ENCODE measurements at regions not wholly inside any gene's neighbourhood (a gene's known extent, or its start where the extent isn't known, plus 50 kb on each side); places are given as distances from the start of the nearest gene placed in this dataset.

DNA sequence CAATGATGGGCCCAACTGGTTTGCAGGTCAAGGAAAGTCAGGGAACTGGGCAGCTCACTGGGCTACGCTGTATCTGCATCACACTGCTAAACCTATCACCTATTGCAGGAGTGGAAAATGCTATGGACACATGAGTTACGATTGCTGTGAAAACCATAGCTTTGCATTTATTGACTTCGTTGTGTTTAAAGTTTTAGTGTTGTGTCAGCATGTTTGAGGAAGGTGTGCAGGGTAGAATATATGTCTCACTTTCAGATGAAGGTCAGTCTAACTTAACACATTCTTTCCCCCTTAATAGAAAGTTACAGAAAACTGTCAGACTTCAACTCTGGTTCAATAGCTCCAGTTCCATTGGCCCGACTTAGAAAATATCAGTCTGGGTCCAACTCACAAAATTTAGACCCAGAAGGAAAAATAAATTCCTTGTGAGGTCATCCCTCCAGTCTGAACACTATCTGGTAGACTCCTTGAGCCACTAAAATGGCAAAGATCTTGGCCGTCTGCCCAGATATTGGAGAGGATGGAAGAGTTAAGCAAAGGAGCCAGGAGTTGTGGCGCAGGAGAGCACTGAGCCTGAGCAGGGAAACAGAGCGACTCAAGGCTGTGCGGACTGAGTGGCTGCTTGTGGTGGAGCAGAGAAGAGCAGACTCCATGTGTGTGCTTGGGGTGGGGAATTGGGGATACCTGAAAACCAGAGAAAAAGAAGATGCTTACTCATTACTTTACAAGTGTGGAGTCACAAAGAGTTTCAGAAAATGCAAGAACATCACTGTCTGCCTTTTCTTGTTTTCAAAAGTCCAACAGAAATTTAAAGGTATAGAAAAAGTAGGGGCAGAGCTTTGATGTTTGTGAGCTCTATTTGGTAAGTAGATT is 518.5 kb downstream of the FGF9 start:
- ATAC-seq (no peak), DNase-seq (no peak)
- TF ChIP-seq, protein P1, sequence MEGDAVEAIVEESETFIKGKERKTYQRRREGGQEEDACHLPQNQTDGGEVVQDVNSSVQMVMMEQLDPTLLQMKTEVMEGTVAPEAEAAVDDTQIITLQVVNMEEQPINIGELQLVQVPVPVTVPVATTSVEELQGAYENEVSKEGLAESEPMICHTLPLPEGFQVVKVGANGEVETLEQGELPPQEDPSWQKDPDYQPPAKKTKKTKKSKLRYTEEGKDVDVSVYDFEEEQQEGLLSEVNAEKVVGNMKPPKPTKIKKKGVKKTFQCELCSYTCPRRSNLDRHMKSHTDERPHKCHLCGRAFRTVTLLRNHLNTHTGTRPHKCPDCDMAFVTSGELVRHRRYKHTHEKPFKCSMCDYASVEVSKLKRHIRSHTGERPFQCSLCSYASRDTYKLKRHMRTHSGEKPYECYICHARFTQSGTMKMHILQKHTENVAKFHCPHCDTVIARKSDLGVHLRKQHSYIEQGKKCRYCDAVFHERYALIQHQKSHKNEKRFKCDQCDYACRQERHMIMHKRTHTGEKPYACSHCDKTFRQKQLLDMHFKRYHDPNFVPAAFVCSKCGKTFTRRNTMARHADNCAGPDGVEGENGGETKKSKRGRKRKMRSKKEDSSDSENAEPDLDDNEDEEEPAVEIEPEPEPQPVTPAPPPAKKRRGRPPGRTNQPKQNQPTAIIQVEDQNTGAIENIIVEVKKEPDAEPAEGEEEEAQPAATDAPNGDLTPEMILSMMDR (IDR thresholded peaks at IDR 0.05), result no peak
- Histone ChIP-seq H3K36me3 (no peaks in the 10 kb centered on the region), H3K4me1 (peaks cover 0 to 6% (median 0%) of the 10 kb centered on the region in 9 donors), H3K4me3 (no peak overlapping the region), H3K27me3 (no peaks in the 10 kb centered on the region), H3K9me3 (no peaks in the 10 kb centered on the region), H3K27ac (no peak overlapping the region)
- intact Hi-C loops (cut with DNase I), result no loop called here
- 84% methylated on average over 8 of the region's 8 CpGs for WGBS, 2 donors

DNA sequence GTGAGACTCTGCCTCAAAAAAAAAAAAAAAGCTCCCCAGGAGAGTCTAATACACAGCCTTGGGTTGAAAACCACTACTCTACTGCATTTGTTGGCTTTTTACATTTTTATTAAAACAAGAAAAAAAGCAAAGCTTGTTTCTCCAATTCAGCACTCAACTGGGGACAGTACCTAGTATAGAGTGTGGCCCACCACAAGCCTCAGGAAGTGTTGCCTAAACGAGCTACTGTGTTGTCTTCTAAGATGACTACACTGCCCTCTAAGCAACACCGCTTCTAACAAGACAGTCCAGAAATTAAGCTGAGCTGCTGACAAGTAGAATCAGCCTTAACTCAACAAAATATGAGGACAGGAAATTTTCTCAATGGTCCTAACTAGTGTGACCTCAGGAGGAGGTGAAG is 522.2 kb downstream of the FGF9 start:
- ATAC-seq (no peak), DNase-seq (no peak)
- Histone ChIP-seq H3K27ac (no peak overlapping the region), H3K36me3 (no peaks in the 10 kb centered on the region), H3K4me1 (peaks cover 0 to 13% (median 0%) of the 10 kb centered on the region in 9 donors), H3K4me3 (no peak overlapping the region), H3K9me3 (no peaks in the 10 kb centered on the region), H3K27me3 (no peaks in the 10 kb centered on the region)
- intact Hi-C loops (cut with DNase I), result no loop called here
- TF ChIP-seq, protein P1 (IDR thresholded peaks at IDR 0.05), result no peak
- 74 to 85% methylated on average over 2 of the region's 2 CpGs for WGBS, 2 donors

DNA sequence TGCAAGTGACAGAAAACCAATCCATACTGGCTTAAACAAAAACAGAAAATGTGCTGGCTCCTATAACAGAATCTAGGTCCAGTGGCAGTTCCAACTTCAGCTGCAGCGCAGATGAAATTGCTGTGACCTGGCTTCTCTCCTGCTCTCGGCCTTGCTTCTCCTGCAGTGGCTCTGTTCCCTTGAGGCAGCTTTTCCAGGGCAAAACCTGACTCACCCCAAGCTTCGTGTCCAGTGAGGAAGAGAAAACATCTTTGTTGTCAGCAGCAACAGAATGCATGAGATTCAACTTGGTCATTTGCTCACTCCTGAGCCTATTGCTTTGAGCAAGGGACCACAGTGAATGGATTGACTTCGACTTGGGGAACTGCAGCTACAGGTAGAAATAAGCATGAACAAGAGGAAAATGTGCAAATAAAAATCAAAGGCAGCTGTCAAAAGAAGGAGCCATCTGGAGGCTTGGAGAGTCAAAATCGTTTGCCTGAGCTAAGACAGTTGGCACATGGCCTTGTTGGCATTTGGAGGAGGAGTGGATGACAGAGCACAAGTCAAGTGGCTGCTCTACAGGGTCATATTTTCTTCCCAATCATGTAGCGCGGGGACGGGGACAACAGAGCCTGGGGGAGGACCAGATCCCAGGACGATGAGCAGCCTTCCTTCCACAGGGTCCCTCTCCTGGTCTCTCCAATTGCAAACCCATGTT is 523.4 kb downstream of the FGF9 start:
- no peak overlapping the region for H3K27ac ChIP-seq
- intact Hi-C loops (cut with DNase I), result no loop called here
- peaks cover 0 to 22% (median 4%) of the 10 kb centered on the region in 9 donors for H3K4me1 ChIP-seq
- 57 to 71% methylated on average over 9 of the region's 9 CpGs for WGBS, 2 donors
- DNase-seq (peak in 1 of 2 donors; percentile 31), ATAC-seq (peak in 6 of 8 donors; percentile 30 to 78 (median 62))
- TF ChIP-seq, protein P1 (IDR thresholded peaks at IDR 0.05), result no peak
- H3K4me3 ChIP-seq, result no peak overlapping the region
- H3K27me3 ChIP-seq, result no peaks in the 10 kb centered on the region
- H3K36me3 ChIP-seq, result no peaks in the 10 kb centered on the region
- no peaks in the 10 kb centered on the region for H3K9me3 ChIP-seq

DNA sequence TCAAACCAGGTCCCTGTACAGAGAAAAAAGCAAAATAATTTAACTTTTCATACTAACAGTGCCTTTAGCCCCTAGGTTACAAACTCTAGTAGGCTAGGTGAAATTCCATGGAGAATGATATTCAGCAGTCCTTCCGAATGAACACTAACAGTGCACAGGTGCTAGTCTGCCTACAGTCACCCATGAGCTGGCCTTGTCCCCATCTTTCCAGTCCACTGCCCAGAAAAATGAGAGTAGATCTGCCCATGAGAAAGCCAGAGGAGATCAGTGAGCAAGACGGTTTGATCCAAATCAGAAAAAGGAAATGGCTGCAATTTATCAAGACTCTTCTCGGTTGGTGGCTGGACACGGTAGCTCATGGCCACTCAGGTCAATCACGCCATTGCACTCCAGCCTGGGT is 524.9 kb downstream of the FGF9 start:
- Histone ChIP-seq H3K4me3 (no peak overlapping the region), H3K4me1 (peaks cover 0 to 22% (median 4%) of the 10 kb centered on the region in 9 donors), H3K27me3 (no peaks in the 10 kb centered on the region), H3K36me3 (no peaks in the 10 kb centered on the region), H3K9me3 (no peaks in the 10 kb centered on the region), H3K27ac (no peak overlapping the region)
- WGBS, 2 donors, result 87 to 91% methylated on average over 5 of the region's 5 CpGs
- TF ChIP-seq, protein P1 (IDR thresholded peaks at IDR 0.05), result no peak
- ATAC-seq, result no peak
- no peak for DNase-seq
- intact Hi-C loops (cut with DNase I), result loop anchor here in 1 of 10 donors (5.0 kb wide), 1 partner anchor 343 kb away; no protein-coding TSS in a partner anchor
